HG02571 (cell line): ENCODE measurements at regions not wholly inside any gene's neighbourhood (a gene's known extent, or its start where the extent isn't known, plus 50 kb on each side); places are given as distances from the start of the nearest gene placed in this dataset.
"Not testable (repeated sequence)": the region's sequence is repeated elsewhere in the genome, so short reads cannot be mapped to it uniquely, and the experiment has no call there.

ENCODE experiments used
- ATAC-seq: cut with Tn5 transposase; IDR thresholded peaks from one replicate; pipeline ENCODE4 v1.9.1; 2021; ENCODE audit warnings: mild to moderate bottlenecking, moderate library complexity; ENCODE audit not compliant: unreplicated experiment

GRCh38 chr17:30689266-30690000 is 135.1 kb downstream of the CRLF3 start:
- ATAC-seq: not testable (repeated sequence)

DNA sequence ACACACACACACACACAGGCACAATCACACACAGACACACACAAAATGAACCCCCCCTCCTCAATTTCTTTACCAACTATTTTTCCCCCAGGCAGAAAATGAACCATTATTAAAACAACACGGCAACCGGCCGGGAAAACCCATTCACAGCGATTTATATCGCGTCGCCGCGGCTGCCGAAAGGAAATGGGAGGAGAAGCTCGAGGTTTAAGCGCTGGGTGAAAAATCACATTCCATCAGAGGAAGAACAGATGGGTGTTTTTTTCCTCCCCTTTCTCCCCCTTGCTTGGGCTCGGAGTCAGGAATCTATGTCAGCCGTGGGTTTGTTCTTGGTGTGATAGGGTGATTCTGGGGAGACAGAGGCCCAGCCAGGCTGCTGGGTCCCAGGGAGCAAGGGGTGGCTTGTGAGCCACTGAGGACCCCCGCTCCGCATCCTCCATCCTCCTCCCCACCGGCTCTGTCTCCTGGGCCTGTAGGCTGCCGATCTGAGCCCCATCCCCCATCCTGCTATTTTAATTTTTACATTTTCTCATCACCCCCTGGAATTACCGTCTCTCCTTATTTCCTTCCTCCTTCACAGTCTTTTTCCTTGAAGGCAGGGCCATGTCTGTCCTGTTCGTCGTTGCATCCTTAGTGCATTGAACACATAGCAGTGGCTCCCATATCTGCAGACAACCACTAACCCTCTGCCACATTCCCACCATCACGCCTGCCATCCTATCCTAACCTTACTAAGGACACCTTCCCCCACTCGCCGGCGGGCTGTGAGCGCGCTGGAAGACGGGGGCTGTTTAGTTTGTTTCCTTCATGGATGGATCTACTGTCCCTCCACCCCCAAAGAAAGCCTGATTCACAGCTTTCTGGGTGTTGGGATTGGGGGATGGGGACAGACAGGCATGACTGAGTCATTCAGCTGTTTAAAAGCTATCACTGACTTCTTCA is 137.7 kb downstream of the CRLF3 start:
- ATAC-seq: not testable (repeated sequence)

DNA sequence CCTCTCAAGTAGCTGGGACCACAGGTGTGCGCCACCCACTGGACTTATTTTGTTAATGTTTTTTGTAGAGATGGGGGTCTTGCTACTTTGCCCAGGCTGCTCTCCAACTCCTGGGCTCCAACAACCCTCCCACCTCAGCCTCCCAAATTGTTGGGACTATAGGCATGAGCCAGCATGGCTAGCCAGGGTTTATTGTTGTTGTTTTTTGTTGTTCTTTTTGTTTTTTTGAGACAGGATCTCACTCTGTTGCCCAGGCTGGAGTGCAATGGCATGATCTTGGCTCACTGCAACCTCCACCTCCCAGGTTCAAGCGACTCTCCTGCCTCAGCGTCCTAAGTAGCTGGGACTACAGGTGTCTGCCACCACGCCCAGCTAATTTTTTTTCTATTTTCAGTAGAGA is 142.2 kb downstream of the CRLF3 start:
- not testable (repeated sequence) for ATAC-seq

- ATAC-seq: not testable (repeated sequence)
These were observed 143.8 kb downstream of the CRLF3 start for GRCh38 chr17:30680681-30681080.

GRCh38 chr17:30677550-30678249 is 146.8 kb downstream of the CRLF3 start:
- no peak for ATAC-seq

DNA sequence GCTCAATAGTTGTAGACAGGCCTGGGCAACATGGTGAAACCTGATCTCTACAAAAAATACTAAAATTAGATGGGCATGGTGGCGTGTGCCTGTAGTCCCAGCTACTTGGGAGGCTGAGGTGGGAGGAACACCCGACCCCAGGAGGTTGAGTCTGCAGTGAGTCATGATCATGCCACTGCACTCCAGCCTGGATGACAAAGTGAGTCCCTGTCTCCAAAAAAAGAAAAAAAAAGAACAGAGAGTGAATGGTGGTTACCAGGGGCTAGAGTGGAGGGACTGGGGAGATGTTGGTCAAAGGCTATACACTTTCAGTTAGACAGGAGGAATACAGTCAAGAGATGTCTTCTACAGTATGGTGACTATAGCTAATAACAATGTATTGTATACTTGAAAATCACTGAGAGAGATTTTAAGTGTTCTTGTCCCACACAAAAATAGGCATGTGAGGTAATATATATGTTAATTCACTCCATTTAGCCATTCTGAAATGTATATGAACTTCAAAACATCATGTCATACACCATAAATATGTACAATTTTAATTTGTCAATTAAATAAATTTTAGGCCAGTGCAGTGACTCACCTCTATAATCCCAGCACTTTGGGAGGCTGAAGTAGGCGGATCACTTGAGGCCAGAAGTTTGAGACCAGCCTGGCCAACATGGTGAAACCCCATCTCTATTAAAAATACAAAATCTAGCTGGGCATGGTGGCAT is 148.6 kb downstream of the CRLF3 start:
- ATAC-seq: not testable (repeated sequence)

GRCh38 chr17:30669217-30669649 is 155.3 kb downstream of the CRLF3 start:
- ATAC-seq: not testable (repeated sequence)

GRCh38 chr17:30668360-30669181 is 155.9 kb downstream of the CRLF3 start:
- ATAC-seq: not testable (repeated sequence)

DNA sequence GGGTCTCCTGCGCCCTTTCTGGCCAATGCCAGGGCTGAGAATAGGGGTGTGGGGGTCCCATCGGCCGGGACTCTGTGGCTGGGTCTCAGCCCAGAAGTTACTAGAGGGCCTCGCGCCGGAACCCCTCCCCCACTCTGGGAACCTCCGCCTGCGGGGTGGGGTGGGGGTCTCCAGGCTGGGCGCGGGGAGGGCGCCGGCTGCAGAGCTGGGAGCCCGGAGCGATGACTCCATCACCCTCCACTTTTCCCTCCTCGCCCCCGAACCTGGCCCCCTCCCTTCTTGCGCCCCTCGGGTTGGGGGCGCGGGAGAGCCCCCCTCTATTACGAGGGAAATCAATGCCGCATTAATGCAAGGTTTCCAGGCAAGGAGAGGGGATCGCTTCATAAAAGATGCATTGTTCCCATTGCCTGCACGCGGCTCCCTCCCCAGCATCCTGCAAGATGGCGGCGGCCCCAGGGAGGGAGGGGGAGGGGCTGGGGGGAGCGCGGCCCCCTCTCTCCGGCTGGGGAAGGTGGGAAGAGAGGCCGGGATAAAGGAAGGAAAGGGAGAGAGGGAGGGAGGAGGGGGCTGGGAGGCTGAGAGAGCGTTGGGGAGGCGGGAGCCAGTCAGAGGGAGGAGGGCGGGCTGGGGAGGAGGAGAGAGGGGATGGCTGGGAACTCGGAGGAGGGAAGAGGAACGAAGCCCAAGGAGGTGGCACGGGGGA is 156.7 kb downstream of the CRLF3 start:
- ATAC-seq: not testable (repeated sequence)

DNA sequence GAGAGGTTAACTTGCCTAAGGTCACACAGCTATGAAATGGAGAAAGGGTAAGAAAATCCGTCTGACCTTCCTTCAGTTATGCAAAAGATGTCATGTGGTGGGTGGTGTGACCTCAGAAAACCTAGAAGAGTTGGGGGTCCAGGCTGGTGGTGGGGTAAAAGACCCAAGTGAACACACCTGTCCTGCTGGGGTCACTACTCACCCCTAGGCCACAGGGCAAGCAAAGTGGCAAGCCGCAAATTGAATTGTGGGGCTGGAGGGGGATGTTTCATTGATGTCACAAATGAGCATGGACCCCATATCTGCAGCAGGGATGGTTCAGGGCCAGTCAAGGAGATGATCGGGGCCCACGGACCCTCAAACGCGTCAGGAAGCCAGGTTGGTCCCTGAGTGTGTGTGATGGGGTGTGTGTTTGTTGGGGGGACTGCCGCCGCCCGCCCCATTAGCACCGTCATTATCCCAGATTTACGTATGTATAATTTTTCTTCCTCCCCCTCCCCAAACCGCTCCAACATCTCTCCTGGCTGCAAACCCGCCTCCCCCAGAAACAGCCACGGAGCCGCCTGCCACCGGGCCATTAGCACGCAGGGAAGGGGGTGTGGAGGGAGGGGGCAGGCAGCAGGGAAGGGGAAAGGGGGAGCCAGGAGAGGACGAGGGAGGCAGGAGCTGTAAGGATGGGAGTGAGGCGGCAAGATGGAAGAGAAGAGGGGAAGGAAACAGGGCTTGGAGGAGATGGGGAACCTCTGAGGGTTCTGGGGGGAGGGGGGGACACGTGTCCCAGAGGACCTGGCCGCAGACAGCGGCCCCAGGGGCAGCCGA is 157.4 kb downstream of the CRLF3 start:
- ATAC-seq: not testable (repeated sequence)

- ATAC-seq: not testable (repeated sequence)
These were observed 160.6 kb downstream of the CRLF3 start for GRCh38 chr17:30663727-30664455.

GRCh38 chr17:30657148-30657547 is 167.3 kb downstream of the CRLF3 start:
- ATAC-seq: not testable (repeated sequence)

DNA sequence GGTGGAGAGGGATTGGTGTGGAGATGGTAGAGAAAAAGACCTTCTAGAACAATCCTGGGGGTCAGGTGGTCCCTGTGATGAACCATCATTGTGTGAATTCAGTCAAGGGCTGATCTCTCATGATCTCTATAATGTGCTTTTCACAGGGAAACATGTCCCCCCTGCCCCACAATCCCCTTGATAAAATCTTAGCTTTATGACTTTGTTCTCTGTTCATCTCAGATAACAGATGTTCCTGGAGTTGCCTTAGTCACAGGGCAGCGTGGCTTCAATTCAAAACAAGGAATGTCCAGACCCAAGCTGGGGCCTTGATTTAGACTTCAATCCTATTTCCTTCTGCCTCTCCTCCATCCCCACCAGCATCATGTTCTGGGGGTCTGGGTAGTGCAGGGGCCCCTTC is 171.5 kb downstream of the CRLF3 start:
- ATAC-seq: not testable (repeated sequence)

- ATAC-seq: not testable (repeated sequence)
These were observed 172.9 kb downstream of the GOSR1 start for GRCh38 chr17:30650149-30650548.

DNA sequence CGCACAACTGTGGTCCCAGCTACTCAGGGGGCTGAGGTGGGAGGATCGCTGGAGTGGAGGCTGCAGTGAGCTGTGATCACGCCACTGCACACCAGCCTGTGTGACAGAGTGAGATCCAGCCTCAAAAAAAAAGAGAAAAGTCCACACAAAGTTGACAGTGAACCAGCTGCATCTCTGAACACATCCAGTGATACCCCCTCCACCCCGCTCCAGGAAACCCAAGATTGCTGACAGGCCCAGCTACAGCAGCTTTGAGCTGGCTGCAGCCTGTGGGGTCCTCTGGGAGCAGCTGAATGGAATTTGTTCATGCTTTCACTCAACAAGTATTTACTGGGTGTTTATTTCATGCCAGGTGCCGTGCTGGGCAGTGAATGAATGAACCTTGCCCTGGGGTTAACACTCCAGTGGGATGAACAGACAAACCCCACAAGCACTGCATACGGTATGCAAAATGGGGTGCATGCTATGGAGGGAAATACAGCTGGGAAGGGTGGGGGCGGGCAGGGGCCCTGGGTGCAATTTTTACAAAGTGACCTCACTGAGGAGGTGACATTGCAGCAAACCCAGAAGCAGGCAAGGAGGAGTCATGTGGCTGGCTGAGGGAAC is 170.9 kb downstream of the GOSR1 start:
- ATAC-seq: not testable (repeated sequence)

DNA sequence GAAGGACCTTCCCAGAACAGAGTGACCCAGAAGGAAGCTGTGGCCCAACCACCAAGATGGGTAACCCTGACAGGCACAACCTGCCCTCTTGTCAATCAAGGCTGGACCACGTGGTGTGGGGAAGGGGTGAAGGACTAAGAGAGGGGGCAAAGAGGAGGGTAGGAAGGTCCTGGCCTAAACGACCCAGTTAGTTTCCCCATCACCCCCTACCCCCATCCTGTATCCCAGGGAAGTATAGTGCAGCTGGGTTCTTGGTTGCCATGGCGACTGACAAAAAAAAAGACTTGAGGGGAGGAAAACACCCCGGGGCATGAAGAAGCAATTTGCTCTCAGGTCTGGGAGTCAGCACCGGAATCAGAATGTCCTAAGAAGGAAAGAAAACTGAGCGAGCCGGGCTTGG is 168.7 kb downstream of the GOSR1 start:
- not testable (repeated sequence) for ATAC-seq

- not testable (repeated sequence) for ATAC-seq
These were observed 167.5 kb downstream of the GOSR1 start for GRCh38 chr17:30644713-30645112.
